LoVo (cell line): ENCODE measurements at regions not wholly inside any gene's neighbourhood (a gene's known extent, or its start where the extent isn't known, plus 50 kb on each side); places are given as distances from the start of the nearest gene placed in this dataset.
"Not testable (repeated sequence)": the region's sequence is repeated elsewhere in the genome, so short reads cannot be mapped to it uniquely, and the experiment has no call there.

Source experiments
- DNase-seq: peaks from one replicate; pipeline ENCODE4 v3.0.0-alpha.2; 2016; ENCODE audit warnings: low spot score

DNA sequence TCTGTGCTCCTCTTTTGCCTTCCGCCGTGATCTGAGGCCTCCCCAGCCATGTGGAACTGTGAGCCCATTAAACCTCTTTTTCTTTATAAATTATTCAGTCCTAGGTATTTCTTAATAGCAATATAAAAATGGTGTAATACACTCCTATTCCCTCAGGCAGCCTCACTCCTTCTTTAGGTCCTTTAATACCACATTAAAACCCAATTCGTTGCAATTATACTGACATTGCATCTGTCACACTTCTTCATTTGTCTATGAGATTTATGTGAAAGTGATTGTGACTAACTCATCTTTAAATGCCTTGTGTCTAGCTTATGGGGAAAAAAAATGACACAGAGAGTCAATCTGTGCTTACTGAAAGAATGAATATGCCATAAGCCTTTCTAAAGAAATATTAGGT, 1035.2 kb upstream of the SLIT2 start:
- DNase-seq = no peak

DNA sequence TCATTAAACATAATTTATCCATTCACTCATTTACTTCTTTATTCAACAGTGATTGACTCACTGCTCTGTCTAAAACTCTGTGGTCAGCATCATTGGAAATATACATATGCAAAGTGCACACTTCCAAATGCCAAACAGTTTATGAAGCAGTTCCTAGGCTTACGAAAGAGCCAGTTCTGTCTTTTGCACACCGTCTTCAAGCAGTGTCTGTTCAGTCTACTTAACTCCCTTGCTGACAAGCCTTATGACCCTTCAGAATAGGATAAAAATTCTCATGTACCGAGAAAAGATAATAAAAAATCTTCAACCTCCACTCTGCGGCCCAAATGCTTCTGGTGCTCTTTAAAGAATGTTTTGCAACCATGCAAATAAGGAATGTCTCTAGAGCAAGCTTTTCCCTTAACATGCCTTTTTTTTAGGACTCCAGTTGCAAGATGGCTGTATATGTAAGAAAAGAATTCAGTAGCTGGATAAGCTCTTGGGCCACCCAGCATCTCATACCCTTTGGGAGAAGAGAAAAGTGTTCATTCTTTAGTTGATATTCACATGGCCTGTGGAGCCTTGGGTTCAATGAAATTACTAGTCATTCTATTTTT, 1037.0 kb upstream of the SLIT2 start:
- no peak for DNase-seq

DNA sequence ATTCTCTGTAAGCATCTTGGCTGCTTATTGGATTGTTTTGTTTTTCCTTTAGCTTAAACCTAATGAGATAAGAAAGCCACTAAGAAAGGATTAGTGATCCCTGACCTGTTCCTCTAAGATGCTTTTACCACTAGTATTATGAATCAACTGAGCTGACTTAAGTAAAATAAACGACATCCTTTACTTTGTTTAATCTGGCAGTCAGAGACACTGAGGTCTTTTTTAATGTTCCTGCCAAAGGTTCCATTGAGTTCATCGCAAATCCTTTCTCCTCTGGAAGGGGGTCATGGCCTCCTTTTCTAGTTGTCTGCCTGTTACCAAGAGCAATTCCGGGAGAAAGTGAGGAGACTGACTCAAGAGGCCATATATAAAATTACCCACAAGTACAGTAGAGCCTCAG, 1038.3 kb upstream of the SLIT2 start:
- DNase-seq = no peak

DNA sequence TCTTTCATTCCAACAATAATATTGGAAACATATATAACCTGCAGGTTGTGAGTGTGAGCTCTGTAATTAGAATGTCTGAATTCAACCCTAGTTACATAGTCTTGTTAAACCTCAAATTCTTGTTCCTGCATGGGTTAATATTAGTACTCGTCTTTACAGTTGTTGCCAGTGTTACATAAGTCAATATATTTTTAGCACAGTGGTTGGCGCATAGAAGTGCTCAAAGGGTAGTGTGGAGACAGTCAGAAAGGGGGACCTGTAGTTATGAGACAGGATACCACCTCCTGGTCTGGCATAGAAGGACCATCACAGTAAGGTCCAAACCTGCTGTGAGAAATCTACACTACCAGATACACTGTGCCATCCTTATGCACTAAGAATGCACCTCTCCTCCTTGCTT, 1045.9 kb upstream of the SLIT2 start:
- no peak for DNase-seq

DNA sequence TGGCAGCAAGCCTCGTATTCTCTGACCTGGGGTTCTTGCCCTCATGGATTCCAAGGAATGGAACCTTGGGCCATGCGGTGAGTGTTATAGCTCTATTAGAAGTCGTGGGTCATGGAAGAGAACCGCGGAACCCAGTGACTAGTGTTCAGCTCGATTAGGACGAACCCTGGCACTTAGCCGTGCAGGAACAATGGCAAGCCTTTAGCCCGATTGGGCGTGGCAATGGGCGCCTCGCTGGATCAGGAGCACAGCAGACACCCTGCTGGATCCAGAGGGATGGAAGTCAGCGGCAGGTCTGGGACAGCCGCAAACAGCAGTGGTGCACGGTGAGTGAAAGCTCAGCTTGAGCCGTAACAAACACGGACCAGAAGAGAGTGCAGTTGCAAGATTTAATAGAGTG, 1053.9 kb upstream of the SLIT2 start:
- DNase-seq = not testable (repeated sequence)

DNA sequence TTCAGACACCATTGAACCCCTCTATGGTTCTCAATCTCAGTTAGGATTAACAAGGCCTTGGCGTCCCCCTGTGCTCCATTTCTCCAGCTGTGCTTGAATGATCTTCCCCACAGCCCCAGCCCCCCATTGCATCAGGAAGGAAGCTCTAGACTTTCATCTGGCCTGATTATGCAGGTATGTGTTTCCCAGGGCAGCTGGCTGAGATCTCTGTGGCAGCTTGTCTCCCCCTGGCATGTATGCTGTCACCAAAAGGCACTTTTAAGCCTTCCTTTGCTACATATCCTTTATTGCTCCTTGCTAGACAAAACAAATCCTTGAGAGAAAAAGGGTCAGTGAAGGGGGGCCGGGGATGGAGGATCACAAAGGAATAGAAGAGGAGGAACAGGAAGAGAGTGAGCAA, 1056.0 kb upstream of the SLIT2 start:
- DNase-seq = no peak

DNA sequence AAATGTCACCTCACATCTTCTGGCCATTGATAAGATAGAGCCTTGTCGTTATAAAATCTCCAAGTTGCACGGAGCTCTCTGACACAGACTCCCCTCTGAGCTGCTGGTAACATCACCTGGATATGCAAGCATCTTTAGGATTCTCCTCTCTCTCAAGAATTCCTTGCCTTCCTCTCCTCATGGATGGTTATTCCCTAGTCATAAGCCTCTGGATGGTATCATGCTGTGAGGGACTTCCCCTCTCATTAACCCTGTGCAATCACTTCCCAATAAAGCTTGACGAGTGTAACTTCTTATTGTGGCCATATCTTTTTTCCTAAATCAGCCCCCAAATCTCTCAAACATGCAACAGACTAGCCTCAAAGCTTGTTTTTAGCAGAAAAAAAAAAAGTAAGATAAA, 1057.0 kb upstream of the SLIT2 start:
- no peak for DNase-seq

DNA sequence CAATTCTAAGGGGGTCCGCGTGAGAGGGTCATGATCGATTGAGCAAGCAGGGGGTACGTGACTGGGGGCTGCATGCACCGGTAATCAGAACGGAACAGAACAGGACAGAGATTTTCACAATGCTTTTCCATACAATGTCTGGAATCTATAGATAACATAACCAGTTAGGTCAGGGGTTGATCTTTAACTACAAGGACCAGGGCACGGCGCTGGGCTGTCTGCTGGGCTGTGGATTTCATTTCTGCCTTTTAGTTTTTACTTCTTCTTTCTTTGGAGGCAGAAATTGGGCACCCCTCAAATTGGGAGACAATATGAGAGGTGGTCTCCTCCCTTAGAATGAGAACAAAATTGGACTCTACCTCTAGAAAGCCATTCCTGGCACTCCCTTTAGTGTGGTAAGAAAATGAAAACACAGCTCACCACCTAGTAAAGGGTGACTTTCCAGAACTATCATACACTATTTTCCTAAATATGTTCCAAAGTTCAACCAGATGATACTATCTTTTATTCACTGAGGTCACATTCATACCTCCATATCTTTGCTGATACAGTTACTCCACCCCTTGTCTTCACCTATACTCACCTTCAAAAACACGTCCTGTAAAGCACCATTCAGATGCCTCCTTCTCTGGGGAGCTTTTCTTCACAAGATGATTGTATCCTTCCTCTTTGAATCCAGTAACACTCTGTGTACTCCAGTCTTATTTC, 1058.3 kb upstream of the SLIT2 start:
- DNase-seq = no peak

DNA sequence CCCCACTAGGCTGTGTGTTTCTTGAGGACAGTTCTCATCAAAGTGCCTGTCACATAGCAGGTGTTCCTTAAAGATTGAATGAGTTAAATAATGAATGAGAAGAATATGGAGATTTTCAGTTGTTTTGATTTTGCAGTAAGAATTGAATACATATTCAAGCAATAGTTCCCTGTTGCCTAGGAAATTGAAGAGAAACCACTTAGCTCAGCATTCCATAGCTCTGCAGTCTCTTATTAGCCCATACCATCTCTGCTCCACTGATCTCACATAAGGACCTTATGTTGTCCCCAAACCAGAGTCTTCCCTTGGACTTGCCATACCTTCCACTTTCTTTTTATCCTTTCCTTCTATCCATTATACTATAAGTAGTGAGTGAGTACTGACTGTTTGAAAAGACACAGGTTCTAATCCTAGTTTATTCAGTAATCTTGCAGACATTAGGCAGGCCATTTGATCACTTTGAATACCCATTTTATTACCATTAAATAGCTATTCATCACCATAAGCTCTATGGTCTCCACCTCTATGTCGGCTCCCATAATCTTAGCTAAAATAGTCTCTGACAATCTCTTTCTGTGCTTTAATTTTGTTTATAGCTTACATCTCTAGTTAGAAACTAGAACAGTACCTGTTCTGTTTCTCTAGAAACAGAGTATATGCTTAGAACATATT, 1059.6 kb upstream of the SLIT2 start:
- no peak for DNase-seq

DNA sequence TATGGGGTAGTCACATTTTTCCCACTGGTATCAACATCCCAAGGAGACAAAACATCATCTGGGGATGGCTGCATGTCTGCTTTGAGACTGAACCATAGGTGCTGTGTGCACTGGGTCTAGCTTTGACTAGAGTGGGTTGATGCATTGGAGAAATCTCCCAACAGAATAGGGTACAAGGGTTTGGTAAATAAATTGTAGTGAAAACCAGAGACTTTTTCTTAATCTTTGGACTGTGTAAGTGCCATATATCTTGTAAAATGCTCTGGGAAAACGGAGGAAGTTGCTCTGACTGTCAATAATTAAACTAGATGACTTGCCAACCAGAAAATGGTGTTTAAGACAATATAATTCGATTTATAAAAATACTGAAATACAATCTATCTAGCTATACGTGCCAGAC, 1064.0 kb upstream of the SLIT2 start:
- no peak for DNase-seq

DNA sequence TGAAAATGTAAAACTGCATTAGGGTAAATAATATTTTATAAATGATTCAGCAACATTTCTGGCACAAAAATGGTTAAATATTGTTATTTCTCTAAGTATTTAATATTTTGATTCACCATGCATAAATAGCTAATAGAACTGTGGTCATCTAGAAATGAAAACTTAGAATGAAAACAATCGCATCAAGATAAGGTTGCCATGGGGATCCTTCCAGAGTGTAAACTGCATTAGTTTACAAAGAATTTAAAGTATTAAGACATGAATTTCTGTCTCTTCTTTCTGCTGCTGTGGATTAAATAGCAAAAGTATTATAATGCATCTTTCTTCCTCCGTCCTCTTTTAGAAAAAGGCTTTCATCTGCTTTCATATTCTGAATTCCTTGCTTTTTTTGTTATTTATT, 1064.6 kb upstream of the SLIT2 start:
- no peak for DNase-seq

DNA sequence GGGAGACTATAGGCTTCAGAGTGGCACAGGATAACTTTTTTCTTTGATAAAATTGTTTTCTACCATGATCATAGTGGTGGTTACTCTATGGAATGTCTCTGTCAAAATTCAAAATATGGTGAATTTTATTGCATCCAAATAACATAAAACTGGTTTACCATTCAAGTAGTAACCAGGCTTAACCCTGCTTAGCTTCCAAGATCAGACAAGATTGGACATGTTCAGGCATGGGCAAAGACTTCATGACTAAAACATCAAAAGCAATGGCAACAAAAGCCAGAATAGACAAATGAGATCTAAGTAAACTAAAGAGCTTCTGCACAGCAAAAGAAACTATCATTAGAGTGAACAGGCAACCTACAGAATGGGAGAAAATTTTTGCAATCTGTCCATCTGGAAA, 1070.1 kb upstream of the SLIT2 start:
- DNase-seq = not testable (repeated sequence)

DNA sequence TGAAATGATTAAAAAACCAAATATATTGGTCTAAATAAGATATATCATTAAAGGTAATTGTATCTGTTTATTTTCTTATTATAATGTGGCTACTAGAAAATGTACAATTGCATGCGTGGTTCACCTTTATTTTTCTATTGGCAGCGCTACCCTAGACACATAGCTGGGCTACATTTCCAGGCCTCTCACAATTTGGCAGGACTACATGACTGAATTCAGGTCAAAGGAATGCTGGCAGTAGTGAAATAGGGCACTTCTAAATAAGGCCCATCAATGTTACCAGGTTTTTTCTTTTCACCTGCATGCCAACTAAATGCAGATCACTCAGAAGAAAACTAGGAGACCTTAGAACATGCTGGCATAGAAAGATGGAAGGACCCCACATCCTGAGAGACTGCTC, 1072.9 kb upstream of the SLIT2 start:
- no peak for DNase-seq

DNA sequence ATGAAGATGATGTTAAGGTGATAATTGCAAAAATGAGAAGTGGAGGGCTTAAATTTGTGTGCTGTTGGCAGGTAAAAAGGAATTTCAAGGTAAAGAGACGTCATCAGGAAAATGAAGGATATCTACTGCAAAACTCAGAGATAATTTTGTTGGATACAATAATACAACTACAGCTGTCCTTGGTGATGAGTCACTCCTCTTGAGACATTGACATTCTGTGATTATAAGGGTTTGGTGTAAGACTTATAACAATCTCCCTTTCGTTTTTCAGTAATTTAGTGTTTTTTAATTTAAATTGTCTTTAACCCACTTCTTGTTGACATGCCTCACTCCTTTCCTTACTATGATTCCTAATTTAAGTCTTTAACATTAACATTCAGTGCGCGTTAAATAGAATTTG, 1074.1 kb upstream of the SLIT2 start:
- no peak for DNase-seq

DNA sequence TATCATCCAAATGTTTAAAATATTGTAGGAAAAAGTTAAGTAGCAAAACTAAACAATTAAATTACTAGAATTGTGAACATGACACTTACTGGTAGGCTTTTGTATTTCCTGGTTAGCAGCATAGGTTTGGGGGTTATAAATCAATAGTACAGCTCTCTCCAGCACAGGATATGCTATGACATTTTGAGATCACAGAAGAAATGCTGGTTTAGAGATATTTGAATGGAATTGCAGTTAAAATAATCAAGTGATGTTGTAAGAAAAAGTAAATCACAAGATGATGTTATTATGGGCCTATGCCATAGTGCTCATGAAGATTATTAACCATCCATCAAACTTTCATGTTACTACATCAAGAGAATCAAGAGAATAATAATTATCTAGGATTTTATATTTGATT, 1079.9 kb upstream of the SLIT2 start:
- DNase-seq = no peak

DNA sequence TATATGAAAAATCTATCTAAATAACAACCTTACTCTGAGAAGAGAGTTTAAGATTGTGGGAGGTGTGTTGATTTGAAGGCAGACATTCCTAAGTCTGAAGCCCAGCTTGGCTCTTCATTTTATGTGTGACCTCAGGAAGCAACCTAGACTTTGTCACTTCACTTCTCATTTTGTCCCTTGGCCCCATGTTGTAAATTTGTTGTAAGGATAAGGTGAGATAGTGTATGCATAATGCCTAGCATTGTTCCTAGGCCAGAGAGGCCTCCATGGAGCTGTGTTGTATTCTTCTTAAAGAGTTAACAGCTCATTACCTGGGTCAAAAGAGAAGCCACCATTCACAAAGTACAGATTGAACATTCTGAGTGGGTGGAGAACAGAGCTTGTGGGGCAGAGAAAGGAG, 1084.4 kb upstream of the SLIT2 start:
- DNase-seq = no peak

DNA sequence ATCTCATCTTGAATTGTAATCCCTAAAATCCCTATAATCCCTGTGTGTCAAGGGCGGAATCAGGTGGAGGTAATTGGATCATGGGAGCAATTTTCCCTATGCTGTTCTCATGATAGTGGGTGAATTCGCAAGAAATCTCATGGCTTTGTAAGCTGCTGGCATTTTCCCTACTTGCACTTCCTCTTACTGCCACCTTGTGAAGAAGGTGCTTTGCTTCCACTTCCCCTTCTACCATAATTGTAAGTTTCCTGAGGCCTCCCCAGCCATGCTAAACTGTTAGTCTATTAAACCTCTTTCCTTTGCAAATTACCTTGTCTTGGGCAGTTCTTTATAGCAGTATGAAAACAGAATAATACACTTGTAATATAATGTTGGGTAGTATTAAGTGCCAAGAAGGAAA, 1087.4 kb upstream of the SLIT2 start:
- no peak for DNase-seq

DNA sequence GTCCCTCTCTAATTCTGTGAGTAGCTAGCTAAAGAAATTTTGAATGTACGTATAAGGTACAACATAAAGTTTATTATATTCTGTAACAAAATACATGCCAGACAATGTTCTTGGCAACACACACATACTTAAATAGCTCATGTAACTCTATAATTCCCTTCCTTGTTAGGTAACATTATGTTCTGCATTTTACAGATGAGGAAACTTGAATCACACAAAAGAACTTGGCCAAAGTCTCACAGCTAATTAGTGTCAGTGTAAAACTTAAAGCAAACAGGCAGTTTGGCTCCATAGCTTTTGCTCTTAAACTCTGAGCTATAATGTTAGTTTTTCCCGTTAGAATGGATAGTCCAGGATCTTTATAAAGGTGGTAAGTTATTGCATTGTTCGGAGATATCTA, 1091.8 kb upstream of the SLIT2 start:
- DNase-seq = no peak

DNA sequence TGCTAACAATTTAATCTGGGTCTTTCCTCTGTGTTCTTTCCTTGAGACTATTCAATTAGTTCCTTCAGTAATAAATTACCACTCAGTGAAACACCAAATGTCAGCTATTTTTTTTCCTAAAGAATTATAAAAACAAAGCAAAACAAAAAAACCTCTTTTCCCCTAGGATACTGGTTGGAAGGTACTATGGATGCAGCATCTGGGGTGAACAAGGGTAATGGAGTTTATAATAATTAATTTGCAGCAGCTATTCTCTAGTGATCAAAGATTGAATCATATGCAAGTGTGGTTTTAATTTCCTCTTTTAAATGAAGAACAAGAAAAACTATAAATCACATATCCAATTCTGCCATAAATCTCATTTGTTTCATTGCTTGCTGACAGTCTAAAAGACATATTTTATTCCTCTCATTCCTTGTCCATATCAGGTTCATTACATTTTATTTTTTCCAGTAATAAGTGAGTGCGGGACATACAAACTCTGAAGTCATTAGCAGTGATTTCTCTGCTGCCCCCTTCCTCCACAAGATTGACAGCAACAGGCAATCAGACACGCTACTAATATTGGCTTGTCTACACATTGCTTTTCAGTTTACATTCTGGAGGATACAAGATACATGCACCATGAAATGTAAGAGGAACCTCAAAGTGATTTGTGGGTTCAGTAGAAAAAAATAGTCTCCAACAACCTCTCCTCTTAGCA, 1093.4 kb upstream of the SLIT2 start:
- no peak for DNase-seq

DNA sequence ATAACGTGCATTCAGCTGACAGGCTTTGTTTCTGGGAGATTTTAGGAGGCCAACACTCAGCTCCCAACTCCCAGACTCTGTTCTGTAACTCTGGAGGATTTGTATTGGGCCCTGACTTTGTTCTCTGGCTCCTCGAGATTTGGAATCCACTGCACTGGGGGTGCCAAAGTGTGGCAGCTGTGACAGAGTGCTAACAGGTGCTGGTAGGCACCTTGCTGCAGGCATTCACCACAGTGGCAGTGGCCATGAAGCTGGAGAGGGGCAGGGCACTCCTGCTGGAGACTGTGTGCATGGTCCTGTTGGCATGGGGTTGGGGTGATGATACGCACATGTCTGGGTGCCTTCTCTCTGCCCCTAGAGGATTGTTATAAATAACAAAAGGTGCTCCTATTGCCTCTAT, 1094.9 kb upstream of the SLIT2 start:
- no peak for DNase-seq

DNA sequence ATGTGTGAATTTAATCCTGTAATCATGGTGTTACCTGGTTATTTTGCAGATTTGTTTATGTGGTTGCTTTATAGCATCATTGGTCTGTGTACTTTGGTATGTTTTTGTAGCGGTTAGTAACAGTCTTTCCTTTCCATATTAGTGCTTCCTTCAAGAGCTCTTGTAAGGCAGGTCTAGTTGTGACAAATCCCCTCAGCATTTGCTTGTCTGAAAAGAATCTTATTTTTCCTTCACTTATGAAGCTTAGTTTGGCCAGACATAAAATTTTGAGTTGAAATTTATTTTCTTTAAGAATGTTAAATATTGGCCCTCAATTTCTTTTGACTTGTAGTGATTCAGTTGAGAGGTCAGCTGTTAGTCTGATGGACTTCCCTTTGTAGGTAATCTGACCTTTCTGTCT, 1096.1 kb upstream of the SLIT2 start:
- no peak for DNase-seq

DNA sequence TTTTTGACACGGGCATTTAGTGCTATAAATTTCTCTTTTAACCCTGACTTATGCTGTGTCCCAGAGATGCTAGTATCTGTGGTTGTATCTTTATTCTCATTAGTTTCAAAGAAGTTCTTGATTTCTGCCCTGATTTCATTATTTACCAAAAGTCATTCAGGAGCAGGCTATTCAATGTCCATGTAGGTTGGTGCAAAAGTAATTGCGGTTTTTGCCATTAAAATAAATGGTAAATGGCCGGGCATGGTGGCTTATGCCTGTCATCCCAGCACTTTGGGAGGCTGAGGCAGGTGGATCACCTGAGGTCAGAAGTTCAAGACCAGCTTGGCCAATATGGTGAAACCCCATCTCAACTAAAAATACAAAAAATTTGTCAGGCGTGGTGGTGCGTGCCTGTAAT, 1097.4 kb upstream of the SLIT2 start:
- not testable (repeated sequence) for DNase-seq

DNA sequence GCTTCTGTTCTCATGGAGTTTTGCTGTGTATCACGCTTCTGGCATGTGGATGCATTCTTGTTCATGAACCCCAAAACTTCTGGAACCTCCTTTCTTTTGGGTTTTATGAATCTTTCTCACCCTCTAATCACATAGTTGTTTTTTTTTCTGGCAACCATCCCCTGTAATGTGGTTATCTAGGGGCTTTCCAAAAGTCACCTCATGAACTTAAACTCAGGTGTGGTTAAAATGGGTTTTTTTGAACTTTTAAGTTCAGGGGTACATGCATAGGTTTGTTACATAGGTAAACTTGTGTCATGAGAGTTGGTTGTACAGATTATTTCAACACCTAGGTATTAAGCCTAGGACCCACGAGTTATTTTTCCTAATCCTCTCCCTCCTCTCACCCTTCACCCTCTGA, 1099.4 kb upstream of the SLIT2 start:
- DNase-seq = no peak
